T-helper 22 cell (primary cell): ENCODE measurements at regions not wholly inside any gene's neighbourhood (a gene's known extent, or its start where the extent isn't known, plus 50 kb on each side); places are given as distances from the start of the nearest gene placed in this dataset.
"Not testable (repeated sequence)": the region's sequence is repeated elsewhere in the genome, so short reads cannot be mapped to it uniquely, and the experiment has no call there.

ENCODE experiments used
- DNase-seq: peaks from one replicate; pipeline ENCODE4 v3.0.0-alpha.2; 2020; ENCODE audit warnings: low read depth

DNA sequence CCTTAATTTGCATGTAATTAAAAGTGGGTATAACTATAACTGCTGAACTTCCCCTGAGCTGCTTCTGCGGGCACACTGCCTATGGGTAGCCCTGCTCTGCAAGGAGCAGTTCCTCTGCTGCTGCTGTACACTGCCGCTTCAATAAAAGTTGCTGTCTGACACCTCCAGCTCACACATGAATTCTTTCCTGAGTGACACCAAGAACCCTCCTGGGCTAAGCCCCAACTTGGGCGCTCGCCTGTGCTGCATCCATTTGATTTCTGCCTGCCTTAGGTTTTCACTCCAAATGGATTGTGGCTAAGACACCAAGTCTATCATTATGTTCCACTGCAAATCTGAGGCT, 215.7 kb downstream of the ANAPC1 start:
- no peak for DNase-seq

DNA sequence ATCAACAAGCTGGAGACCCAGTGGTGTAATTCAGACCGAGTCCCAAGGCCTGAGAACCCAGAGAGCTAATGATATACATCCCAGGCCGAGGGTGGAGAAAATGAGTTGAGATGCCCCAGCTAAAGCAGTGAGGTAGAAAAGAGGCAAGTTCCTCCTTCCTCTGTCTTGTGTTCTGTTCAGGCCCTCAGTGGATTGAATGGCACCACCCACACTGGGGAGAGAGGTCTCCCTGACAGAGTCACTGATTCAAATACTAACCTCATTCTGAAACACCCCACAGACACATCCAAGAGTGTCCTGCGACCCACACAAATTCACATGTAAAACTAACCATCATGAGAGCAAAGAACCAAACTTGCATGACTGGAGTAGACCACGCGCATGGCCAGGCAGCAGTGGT, 215.3 kb downstream of the ANAPC1 start:
- no peak for DNase-seq

DNA sequence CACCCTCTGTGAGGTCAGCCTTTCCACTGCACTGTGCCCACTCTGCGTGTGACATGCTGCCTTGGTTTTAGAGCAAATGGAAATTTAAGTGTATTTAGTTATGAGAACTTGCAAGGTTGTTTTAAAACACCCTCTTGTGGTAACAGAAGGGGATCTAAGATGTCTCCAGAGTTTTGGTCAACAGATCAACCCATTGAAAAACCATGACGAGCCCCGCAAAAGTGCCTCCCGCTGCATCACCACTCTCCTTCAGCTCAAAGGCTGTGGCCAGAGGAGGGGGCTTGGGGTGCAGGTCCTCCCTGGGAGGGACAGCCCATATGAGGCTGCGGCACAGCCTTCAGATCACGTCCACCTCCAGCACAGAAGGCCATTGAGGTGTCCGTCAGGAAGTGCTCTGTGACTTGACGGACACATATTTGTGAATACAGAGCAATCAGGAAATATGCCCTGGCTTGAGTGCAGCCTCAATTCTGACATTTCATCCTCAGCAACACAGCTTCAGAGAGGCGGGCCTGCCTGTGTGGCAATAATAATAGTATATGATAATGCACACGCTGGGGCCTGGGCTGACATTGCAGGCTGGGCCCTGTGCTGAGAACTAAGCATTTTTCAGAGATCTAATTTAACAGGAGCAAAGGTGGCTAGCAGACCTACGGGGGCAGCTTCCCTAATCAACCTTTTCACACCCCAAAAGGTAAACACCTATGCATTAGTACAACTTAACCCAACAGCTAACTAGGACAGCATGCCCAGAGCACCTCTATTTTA, 213.9 kb downstream of the ANAPC1 start:
- no peak for DNase-seq

DNA sequence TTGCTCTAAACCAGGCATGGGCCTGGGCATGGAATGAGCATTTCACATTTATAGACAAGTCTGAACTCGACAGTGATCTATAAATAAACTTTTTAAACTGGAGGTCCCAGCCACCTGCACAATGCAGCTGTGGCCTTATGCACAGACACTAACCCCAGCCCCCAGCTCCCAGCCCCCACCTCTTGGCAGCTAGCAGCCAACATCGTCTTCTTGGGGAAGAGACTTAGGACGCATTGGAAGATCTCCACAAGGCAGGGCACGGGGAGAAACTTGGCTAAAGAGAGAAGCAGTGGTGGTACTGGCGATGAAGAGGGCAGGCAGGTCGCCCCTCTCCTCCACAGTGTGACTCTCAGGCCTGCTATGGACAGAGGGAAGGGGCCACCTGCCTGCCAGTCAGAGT, 213.2 kb downstream of the ANAPC1 start:
- no peak for DNase-seq

DNA sequence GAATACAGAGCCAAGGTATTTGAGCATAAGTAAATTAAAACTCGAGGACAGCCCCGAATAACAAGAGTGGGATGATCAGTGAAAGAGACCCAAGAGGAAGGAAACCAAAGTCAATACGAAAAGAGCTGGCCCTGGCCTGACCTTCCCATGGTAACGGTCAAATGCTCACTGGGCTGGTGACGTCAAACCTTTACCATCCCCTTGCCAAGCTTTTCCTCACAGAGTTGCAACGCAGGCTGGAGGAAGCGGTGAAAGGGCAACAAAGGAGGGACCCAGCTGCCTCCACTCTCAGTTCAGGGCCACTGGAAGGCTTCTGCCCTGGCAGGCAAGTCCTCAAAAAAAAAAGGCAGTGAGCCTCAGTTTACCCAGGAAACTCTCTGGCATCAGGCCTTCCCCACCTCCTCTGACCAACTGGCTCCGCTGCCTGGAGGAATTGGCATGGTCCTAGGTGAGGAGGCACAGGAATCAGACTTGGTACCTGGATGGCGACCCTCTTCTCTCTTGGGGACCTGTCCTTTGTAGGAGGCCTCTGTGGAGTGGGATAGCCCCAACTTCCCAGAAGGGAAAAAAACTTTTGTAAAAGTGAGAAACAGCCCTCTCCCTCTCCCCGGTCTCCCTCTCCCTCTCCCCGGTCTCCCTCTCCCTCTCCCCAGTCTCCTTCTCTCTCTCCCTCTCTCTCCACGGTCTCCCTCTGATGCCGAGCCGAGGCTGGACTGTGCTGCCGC, 212.4 kb downstream of the ANAPC1 start:
- no peak for DNase-seq

DNA sequence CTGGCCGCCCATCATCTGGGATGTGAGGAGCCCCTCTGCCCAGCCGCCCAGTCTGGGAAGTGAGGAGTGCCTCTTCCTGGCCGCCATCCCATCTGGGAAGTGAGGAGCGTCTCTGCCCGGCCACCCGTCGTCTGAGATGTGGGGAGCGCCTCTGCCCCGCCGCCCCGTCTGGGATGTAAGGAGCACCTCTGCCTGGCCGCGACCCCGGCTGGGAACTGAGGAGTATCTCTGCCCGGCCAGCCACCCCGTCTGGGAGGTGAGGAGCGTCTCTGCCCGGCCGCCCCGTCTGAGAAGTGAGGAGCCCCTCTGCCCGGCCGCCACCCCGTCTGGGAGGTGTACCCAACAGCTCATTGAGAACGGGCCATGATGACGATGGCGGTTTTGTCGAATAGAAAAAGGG, 211.4 kb downstream of the ANAPC1 start:
- DNase-seq: not testable (repeated sequence)

DNA sequence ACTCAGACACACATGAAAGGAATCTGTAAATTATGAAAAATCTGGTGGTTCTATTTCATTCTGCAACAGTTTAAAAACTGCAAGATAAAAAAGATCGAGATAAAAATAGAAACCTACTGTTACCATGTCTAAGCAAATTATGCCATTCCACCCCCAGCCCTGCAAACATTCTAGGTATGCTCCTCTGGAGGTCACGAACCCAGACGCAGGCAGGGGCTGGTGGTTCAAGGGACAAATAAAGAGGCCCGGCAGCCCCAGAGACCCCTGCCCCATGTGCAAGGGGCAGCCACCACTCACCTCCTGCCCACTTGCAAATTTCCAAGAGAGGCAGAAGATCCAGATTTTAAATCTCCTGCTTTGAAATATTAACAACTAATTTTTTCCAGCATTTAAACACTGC, 210.5 kb downstream of the ANAPC1 start:
- no peak for DNase-seq

DNA sequence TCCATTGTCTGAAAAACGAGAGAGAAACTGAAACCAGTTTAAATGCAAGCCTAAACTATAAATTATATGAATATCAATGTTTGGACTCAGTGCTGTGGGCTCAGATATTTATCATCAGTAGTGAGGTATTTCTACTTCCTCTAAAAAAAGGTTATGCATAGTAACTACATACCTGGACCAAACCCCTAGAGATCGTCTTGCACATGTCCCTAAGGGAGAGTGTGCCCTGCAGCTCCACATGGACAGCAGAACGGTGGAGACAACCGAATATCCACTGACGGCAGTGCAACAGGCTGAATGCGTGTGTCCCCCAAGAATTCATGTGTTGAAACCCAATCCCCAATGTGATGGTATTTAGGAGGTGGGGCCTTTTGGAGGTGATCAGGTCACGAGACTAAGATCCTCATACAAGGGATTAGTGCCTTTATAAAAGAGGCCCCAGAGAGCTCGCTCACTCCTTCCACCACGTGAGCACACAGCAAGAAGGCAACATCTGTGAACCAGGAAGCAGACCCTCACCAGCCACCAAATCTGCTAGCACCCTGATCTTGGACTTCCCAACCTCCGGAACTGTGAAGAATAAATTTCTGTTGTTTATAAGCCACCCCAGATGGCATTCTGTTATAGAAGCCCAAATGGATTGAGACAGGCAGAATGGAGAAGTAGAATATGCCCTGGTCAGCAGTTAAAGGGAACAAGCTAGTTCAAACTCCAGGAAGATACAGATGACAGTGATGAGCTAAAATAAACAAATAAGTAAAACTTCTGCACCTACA, 208.4 kb downstream of the ANAPC1 start:
- DNase-seq: no peak

DNA sequence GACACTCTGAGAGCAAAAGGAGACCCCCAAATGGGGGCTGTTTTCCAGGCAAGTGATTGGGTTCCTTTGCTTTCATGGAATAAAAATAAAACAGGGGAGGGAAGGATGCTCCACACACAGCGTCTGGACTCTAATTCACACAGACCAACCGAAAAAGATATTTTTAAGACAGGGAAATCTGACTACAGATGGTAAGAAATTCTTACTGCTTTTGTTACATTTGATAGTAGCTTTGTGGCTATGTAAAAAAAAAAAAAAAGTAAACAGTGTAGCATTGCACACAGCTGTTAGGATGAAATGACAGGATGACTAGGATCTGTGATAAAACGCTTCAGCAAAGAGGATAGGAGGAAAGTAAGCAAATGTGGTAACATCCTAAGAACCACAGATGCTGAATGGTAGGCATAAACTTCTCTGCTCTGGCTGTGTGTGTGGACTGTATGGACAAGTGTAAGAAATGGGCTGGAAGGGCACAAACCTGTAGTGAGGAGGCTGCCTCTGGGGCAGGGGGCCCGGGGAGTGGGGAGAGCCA, 207.6 kb downstream of the ANAPC1 start:
- DNase-seq: no peak

DNA sequence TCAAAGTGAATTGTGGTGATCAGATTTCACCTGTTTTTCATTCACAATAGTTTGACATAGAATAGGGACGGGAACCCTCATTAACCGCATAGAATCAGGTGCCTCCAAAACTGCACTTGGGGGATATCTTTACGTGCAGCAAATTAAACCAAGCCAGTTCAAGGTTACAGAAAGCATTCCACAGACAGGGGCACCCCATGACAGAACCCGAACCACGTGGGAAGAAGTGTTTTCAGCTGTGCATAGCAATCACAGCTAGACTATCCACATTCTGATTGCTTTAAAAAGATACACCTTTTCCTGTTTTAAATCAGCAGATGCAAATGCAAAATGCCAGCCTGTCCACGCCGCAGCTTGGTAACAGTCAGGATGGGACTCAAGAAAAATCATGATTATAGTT, 205.8 kb downstream of the ANAPC1 start:
- no peak for DNase-seq

DNA sequence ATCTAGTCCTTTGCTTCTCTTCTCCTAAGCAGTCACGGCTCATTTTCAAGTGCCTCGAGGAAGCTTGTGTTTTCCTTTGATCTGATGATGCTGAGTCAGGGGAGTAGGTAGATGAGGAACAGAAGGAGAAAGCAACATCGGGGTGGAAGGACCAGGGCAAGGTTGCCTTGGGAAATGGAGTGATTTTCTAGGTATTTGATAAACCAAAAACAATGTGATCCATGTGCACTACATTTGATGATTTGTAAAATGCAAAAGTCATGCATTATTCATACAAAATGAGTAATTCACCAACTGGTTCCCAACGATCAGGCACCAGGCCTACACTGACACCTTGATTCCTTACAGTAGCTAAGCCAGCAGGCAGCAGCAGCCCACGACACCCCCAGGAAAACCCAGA, 205.3 kb downstream of the ANAPC1 start:
- DNase-seq: no peak

DNA sequence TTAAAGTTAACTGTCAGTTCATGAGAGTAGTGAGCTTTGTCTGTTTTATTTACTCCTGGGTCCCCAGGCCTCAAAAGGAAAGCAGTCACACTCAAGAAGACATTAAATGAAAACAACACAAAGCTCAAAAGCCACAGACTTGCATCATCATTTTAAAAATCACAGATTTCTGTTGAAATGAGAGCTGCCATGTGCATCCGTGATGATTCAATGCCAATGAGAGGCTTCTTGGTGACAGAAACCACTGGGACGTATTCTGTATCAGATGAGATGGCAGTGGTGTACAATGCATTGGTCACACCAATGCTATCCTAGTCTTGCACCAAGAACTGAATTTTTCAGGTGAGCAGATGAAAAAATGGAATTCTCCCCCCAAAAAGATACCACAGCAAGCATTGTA, 204.8 kb downstream of the ANAPC1 start:
- DNase-seq: no peak

DNA sequence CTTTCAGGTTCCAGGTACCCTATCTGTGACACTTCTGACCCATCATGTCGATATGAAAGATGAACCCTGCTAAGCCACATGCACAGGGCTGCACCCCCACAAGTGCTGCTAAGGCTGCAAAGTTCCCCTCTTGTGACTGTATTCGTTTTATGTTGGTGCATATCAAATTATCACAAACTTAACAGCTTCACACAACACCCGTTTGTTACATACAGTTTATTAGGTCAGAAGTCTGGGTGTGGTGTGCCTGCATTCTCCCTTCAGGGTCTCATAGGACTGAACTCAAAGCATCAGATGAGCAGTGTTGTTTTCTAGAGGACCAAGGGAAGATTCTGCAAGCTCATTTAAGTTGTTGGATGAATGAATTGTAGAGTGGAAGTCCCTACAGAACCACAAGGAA, 199.4 kb downstream of the ANAPC1 start:
- no peak for DNase-seq

DNA sequence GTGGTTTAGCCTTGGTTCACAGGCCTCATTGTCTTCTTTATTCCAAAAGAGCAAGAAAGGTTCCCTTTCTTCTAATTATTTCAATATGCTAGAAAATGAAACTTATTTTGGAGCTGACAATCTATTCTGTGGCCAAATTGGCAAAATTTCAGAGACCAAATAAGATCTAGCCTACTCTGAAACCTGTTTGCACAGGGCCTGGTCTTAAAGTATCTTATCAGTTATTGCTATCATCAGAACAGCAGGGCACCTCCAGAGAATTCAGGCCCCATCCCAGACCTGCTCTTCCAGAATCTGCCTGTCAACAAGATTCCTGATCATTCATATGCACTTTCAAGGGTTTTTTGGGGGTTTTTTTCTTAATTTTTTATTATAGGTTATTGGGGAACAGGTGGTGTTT, 198.7 kb downstream of the ANAPC1 start:
- no peak for DNase-seq

DNA sequence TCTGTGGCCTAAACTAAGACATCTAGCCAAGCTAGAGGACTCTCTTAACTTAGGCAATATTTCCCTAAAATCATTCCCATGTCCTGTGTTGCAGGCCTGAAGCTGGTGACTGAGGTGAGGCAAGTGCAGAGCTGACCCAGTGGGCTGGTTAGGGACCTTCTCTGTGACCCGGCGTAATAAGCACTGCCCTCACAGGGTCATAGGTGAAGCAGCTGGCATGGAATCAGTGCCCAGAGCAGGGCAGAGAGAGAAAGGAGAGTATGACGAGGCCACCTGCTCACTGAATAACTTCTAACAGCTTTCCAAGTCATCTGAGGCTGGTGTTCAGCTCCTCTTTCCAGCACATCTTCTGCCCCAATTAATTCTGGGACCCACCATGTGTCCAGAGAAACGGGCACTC, 197.0 kb downstream of the ANAPC1 start:
- DNase-seq: no peak

DNA sequence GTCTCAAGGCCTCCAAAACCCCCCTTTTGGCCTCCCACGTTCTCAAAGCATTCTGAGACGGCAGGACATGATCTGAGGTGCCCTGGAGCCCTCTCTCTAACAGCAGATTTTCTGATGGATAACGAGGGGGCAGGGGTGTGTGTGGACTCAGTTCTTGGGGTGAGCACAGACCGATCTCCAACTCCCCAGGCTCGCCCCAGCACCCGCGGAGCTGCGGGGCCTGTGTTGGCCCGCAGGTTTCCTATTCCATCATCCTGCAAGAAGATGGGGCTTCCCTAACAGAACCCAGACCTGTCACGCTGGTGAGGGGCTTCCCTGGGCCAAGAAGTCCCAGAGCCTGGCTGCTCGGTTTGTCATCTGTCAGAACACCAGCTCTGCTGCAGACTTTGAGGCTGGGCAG, 196.1 kb downstream of the ANAPC1 start:
- no peak for DNase-seq

DNA sequence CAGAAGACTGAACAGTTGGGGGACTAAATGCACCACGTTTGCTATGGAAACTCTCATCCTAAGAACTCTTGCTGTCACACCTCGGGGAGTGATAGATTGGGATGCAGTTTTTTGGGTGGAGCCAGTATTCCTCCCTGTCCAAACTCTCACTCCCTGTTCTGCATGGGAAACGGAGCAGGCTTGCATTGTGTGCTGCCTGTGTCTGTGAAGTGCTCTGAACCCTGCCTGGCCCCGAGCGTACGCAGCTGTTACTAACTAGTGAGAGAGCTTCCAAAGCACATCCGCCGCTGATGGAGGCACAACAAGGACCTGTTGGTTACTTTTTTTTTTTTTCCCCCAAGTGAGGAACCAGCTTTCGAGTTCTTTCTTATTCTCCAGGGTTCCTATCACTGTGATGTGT, 195.5 kb downstream of the ANAPC1 start:
- DNase-seq: no peak

DNA sequence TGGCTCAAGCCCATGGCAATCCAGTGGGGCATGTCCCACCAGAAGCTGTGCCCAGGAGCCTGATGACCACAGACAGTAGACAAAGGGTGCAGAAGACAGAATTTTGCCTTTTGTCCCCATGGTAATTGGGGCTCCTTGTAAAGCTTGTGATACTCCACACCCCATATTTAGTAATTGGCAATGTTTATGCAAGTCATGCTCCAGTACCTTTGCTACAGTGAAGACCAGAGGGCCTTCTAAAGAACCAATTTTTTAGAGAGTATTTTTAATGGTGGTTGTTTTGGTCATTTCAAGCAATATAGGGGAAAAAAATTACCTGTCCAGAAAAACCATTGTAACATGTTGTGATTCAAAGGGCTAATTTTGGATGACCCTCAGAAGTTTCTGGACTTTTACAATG, 194.8 kb downstream of the ANAPC1 start:
- DNase-seq: no peak

DNA sequence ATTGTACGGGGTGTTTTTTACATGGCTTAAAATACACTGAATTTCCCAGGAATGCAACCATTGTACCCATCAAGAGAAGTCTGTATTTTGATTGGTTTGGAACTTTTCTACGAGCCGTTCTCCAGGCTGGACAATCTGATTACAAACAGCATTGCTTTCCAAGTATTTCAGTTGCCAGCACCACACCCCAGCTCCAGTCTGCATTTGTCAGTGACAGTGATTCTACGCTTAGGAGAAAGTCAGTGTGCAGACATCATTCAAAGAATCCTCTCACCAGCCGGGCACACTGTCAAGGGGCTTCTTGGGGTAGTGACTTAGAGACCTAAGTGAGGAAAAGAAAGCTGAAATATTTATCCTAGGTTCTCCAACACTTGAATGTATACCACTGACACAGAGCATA, 194.1 kb downstream of the ANAPC1 start:
- DNase-seq: no peak

DNA sequence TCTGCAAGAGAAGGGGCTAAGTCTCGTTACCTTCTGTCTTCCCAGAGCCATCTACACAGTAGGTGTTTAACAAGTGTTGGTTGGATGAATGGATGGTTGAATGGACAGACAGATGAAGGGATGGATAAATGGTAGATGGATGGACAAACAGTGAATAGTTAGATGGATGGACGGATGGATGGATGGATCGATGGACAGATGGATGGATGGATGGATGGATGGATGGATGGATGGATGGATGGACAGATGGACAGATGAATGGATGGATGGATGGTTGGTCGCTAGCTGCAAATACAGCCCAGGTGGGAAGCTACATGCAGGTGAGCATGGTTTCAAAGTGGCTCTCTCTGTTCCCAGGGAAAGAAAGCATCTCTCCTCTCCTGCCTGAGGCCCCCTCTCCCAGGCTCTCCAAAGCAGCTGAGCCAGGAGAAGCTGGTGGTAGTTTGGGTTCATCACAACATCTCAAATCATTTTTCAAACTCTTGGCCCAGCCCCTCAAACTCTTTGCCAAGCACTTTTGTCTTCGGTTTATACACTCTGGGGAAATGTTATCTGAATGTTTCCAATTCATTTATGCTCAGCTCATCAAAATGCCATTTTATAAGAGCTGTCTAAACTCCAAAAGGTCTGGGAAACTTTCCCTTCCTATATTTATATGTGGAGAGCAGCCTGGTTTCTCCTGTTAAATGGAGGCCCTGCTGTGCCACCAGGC, 192.7 kb downstream of the ANAPC1 start:
- no peak for DNase-seq

DNA sequence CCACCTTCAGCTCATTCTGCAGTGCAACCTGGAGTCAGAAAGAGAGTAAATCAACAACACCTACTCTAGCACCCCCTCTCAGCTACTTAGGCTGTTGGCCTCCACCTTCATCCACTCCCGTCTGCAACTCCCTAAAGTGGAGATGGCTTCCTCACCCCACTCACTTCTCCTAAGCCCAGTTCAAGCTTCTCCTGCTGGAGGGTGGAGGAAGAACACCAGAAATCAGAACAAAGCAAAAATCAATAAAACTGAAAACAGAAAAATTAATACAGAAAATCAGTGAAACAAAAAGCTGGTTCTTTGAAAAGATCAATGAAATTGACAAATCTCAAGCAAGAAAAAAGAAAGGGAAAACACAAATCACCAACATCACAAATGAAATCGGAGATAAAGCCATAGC, 191.7 kb downstream of the ANAPC1 start:
- no peak for DNase-seq

DNA sequence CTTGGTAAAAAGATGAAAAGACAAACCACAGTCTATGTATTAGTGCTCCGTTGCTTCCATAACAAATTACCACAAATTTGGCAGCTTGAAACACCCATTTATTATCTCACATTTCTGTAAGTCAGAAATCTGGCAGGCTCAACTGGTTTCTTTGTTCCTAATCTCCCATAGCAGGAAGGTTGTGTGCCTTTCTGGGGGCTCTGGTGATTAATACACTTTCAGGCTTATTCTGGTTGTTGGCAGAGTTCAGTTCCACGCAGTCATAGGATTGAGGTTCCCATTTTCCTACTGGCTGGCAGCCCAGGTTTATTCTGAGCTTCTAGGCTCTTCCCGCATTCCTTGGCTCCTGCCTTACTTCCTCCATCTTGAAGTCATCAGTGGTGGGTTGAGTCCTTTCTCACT, 189.3 kb downstream of the ANAPC1 start:
- no peak for DNase-seq
